ENCODE measurements at regions not wholly inside any gene's neighbourhood (a gene's known extent, or its start where the extent isn't known, plus 50 kb on each side); places are given as distances from the start of the nearest gene placed in this dataset.
A peak's percentile ranks its signal among the peaks of the same experiment; 100 is the strongest.

GRCh38 chr1:234546387-234546704, 63.6 kb downstream of the IRF2BP2 start:
- DNase-seq (ENCODE audit: extremely low read depth, low read depth), result no peak
- H3K4me3 ChIP-seq (replicated peaks; ENCODE audit: low read depth, low read length), result no peak overlapping the region
- no peak for TF ChIP-seq CTCF (IDR thresholded peaks at IDR 0.05; ENCODE audit: low read depth, low read length, missing control alignments)

GRCh38 chr1:234545517-234546386, 64.2 kb downstream of the IRF2BP2 start:
- TF ChIP-seq CTCF (IDR thresholded peaks at IDR 0.05; ENCODE audit: low read depth, low read length, missing control alignments), result no peak
- DNase-seq (ENCODE audit: extremely low read depth, low read depth), result no peak
- H3K4me3 ChIP-seq (replicated peaks; ENCODE audit: low read depth, low read length), result no peak overlapping the region

- DNase-seq (ENCODE audit: extremely low read depth, low read depth), result peak; percentile 95
- TF ChIP-seq CTCF (IDR thresholded peaks at IDR 0.05; ENCODE audit: low read depth, low read length, missing control alignments), result no peak
- H3K4me3 ChIP-seq (replicated peaks; ENCODE audit: low read depth, low read length), result no peak overlapping the region
These were observed 65.2 kb upstream of the TARBP1 start for GRCh38 chr1:234544087-234544579.

GRCh38 chr1:234543442-234544086, 64.6 kb upstream of the TARBP1 start:
- H3K4me3 ChIP-seq (replicated peaks; ENCODE audit: low read depth, low read length), result no peak overlapping the region
- no peak for DNase-seq (ENCODE audit: extremely low read depth, low read depth)
- no peak for TF ChIP-seq CTCF (IDR thresholded peaks at IDR 0.05; ENCODE audit: low read depth, low read length, missing control alignments)

- no peak for TF ChIP-seq CTCF (IDR thresholded peaks at IDR 0.05; ENCODE audit: low read depth, low read length, missing control alignments)
- no peak overlapping the region for H3K4me3 ChIP-seq (replicated peaks; ENCODE audit: low read depth, low read length)
- DNase-seq (ENCODE audit: extremely low read depth, low read depth), result no peak
These were observed 63.4 kb upstream of the TARBP1 start for GRCh38 chr1:234542211-234542850.

GRCh38 chr1:234541286-234541975, 62.5 kb upstream of the TARBP1 start:
- TF ChIP-seq CTCF (IDR thresholded peaks at IDR 0.05; ENCODE audit: low read depth, low read length, missing control alignments), result no peak
- no peak for DNase-seq (ENCODE audit: extremely low read depth, low read depth)
- no peak overlapping the region for H3K4me3 ChIP-seq (replicated peaks; ENCODE audit: low read depth, low read length)
